Neural crest cell (in vitro differentiated cells): ENCODE measurements at regions not wholly inside any gene's neighbourhood (a gene's known extent, or its start where the extent isn't known, plus 50 kb on each side); places are given as distances from the start of the nearest gene placed in this dataset.

ENCODE experiments used
- DNase-seq: peaks from one replicate; pipeline ENCODE4 v3.0.0; 2021; ENCODE audit warnings: low read depth, mixed read lengths, low spot score
- H3K27ac Mint-ChIP-seq: one replicate; pipeline ENCODE4 v1.8.0; 2021; ENCODE audit warnings: mild to moderate bottlenecking, mixed read lengths; ENCODE audit not compliant: unreplicated experiment
- H3K27me3 Mint-ChIP-seq: 2 replicates; pipeline ENCODE4 v1.8.0; 2021; ENCODE audit warnings: low read depth, mild to moderate bottlenecking, mixed read lengths
- H3K36me3 Mint-ChIP-seq: 2 replicates; pipeline ENCODE4 v1.8.0; 2021; ENCODE audit warnings: low read depth, mild to moderate bottlenecking, mixed read lengths
- H3K4me1 Mint-ChIP-seq: 2 replicates; pipeline ENCODE4 v1.8.0; 2021; ENCODE audit warnings: mixed read lengths
- H3K4me3 Mint-ChIP-seq: one replicate; pipeline ENCODE4 v1.8.0; 2021; ENCODE audit warnings: mild to moderate bottlenecking, mixed read lengths
- H3K9me3 Mint-ChIP-seq: 2 replicates; pipeline ENCODE4 v1.8.0; 2021; ENCODE audit warnings: mixed read lengths
- TF ChIP-seq, protein P1 (sequence below): fragments of 200-600 bp; sonication (generic); conservative IDR thresholded peaks from 2 replicates; pipeline ENCODE4 v1.5.0; 2021; ENCODE audit warnings: antibody characterized with exemption, mild to moderate bottlenecking

DNA sequence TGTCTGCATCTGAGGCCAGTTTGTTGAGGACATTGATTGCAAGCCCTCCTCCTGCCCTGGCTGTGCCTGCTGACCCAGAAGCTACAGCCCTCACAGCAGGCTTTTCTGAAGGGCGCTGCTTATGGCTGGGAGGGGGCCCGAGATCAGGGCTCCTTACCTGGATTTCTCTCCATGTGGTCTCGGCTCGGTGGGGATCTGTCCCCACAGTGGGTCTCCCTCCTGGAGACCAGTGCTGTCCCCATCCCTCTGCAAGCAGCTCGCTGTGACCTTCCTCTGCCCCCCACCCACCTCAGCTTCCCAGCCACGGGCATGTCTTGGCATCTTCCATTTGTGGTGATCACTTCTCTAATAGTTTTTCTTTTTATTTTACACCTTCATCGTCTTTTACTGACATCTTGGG, 357.9 kb downstream of the IRX2 start:
- Mint-ChIP-seq H3K4me3 (no peak overlapping the region), H3K9me3 (no peaks in the 10 kb centered on the region), H3K27me3 (peaks cover 26% of the 10 kb centered on the region), H3K27ac (no peak overlapping the region), H3K4me1 (peaks cover 6% of the 10 kb centered on the region), H3K36me3 (no peaks in the 10 kb centered on the region)
- TF ChIP-seq, protein P1, sequence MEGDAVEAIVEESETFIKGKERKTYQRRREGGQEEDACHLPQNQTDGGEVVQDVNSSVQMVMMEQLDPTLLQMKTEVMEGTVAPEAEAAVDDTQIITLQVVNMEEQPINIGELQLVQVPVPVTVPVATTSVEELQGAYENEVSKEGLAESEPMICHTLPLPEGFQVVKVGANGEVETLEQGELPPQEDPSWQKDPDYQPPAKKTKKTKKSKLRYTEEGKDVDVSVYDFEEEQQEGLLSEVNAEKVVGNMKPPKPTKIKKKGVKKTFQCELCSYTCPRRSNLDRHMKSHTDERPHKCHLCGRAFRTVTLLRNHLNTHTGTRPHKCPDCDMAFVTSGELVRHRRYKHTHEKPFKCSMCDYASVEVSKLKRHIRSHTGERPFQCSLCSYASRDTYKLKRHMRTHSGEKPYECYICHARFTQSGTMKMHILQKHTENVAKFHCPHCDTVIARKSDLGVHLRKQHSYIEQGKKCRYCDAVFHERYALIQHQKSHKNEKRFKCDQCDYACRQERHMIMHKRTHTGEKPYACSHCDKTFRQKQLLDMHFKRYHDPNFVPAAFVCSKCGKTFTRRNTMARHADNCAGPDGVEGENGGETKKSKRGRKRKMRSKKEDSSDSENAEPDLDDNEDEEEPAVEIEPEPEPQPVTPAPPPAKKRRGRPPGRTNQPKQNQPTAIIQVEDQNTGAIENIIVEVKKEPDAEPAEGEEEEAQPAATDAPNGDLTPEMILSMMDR = no peak
- DNase-seq = no peak

DNA sequence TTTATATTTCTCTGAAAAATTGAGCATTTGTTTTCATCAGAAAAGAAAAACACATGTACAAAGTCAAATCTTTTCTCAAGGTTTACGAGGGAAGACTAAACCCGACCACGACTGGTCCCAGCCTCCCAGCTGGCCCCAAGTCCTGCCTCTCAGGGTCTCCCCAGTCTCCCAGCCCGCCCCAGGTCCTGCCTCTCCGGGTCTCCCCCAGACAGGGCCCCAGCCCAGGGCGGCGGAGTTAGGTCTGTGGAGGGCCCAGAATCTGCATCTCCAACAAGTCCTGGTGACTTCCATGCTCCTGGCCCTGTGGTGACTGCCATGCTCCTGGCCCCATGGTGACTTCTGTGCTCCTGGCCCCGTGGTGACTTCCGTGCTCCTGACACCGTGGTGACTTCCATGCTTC, 359.9 kb downstream of the IRX2 start:
- H3K4me1 Mint-ChIP-seq = peaks cover 6% of the 10 kb centered on the region

DNA sequence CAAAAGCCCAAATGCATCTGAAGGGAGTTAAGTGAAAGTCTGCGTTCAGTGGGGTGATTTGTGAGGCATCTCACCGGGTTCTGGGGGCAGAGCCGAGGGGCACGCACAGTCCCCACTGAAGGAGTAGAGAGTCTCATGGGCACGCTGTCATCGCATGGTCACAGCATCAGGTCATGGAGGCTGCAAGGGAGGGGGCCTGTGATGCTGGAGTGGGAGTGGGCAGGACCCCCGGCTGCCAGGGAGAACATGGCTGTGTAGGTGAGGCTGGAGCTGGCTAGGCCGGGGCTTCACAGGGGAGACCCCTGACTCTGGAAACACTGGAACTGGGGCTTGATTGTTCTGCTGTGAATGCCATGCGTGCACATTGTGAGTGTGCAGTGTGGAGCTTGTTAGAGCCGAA, 360.5 kb downstream of the IRX2 start:
- no peaks in the 10 kb centered on the region for H3K36me3 Mint-ChIP-seq
- DNase-seq = no peak
- H3K4me3 Mint-ChIP-seq = no peak overlapping the region
- no peak overlapping the region for H3K27ac Mint-ChIP-seq
- no peaks in the 10 kb centered on the region for H3K9me3 Mint-ChIP-seq
- H3K27me3 Mint-ChIP-seq = peaks cover 33% of the 10 kb centered on the region
- TF ChIP-seq, protein P1 = no peak
- peaks cover 6% of the 10 kb centered on the region for H3K4me1 Mint-ChIP-seq

More for the DNA sequence above, 359.9 kb downstream of the IRX2 start:
- Mint-ChIP-seq H3K27ac (peak overlapping the region; percentile 58), H3K4me3 (no peak overlapping the region), H3K27me3 (peaks cover 33% of the 10 kb centered on the region), H3K36me3 (no peaks in the 10 kb centered on the region), H3K9me3 (no peaks in the 10 kb centered on the region)
- no peak for DNase-seq
- TF ChIP-seq, protein P1 = no peak

DNA sequence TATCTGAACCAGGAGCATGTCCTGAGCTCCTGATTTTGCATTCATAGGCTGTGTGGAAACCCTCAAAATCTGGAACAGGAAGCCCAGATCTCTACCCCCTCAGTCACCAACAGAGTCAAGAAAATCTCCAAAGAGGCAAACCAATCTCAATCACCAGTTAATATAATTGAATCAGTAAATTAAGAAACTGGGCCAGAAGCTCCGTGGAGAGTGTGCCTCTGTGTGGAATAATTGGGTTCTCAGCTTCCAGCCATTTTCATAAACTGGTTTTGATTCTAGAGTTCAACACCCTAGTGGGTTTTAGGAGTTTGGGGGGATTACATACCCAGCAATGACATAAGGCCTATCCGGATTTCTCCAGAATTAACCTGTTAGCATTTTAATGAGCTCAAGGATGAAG, 362.9 kb downstream of the IRX2 start:
- Mint-ChIP-seq H3K27me3 (peaks cover 43% of the 10 kb centered on the region), H3K9me3 (no peaks in the 10 kb centered on the region), H3K4me3 (no peak overlapping the region), H3K4me1 (peaks cover 19% of the 10 kb centered on the region), H3K36me3 (no peaks in the 10 kb centered on the region), H3K27ac (no peak overlapping the region)
- TF ChIP-seq, protein P1 = no peak
- no peak for DNase-seq

DNA sequence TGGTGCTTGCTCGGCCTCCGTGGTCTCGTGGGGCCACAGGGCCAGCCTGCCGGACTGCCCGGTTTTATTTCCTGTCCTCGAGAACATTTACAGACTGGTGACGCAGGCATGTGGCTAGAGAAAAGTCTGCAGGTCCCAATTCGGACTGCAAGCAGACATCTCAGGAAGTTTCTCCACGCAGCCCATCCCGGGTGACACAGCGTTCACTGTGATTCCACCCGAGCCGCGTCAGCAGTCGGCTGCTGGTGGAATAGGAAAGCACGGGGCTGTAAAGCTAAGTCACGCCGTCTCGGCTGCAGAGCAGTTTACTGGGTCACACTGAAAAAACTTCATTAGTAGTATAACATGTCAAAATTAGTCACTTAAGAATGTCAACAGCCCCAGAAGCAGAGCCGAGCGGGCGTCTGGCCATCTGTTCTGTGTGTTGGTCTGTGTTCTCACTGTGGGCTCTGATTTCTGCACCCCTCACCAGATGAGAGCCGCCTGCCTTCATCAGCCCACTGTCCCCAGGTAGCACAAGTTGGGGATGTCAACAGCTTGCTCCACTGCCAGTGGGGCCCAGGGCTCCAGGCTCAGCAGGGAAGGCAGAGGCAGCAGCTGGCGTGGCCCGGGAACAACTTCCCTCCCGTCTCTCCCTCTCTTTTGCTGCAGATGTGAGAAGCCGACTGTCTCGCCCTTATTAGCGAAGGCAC, 363.7 kb downstream of the IRX2 start:
- Mint-ChIP-seq H3K27me3 (peaks cover 42% of the 10 kb centered on the region), H3K27ac (no peak overlapping the region), H3K9me3 (no peaks in the 10 kb centered on the region), H3K4me3 (no peak overlapping the region), H3K4me1 (peaks cover 21% of the 10 kb centered on the region), H3K36me3 (no peaks in the 10 kb centered on the region)
- TF ChIP-seq, protein P1 = no peak
- no peak for DNase-seq
